Left cardiac atrium (tissue), 4 donors: ENCODE measurements at regions not wholly inside any gene's neighbourhood (a gene's known extent, or its start where the extent isn't known, plus 50 kb on each side); places are given as distances from the start of the nearest gene placed in this dataset.

Experiments
- ATAC-seq, 2 donors: fragments of 200-7000 bp; cut with Tn5 transposase; one replicate each; pipeline ENCODE4 v1.9.1; 2020; ENCODE audit warnings: mild to moderate bottlenecking in 2 of 2, moderate library complexity in 2 of 2
- DNase-seq: peaks from one replicate; pipeline ENCODE4 v3.0.0-alpha.2; 2020
- intact Hi-C, 2 donors: fragments of 100-400 bp; cut with DNase I; formaldehyde crosslinking; loops; one replicate each; pipeline versions ENCODE4 v1.14.1 to v1.15.1; 2022 to 2023
- donor health status: DM: no; HTN: yes; CAD: no.
- donor health status: DM: no; HTN: yes; CAD: no; lungs with severe emphysema.
- donor health status: DM: yes; HTN: yes; CAD: no.
- donor health status: Dilated cardiomyopathy.

- intact Hi-C loops = no loop called here
- ATAC-seq (no peak), DNase-seq (no peak)
Observed at GRCh38 chr10:120960725-120961124, 109.6 kb downstream of the WDR11 start.

- ATAC-seq (peak in 1 of 2 donors; percentile 55), DNase-seq (no peak)
- intact Hi-C loops = no loop called here
Observed at GRCh38 chr10:120961795-120962755, 110.9 kb downstream of the WDR11 start.

DNA sequence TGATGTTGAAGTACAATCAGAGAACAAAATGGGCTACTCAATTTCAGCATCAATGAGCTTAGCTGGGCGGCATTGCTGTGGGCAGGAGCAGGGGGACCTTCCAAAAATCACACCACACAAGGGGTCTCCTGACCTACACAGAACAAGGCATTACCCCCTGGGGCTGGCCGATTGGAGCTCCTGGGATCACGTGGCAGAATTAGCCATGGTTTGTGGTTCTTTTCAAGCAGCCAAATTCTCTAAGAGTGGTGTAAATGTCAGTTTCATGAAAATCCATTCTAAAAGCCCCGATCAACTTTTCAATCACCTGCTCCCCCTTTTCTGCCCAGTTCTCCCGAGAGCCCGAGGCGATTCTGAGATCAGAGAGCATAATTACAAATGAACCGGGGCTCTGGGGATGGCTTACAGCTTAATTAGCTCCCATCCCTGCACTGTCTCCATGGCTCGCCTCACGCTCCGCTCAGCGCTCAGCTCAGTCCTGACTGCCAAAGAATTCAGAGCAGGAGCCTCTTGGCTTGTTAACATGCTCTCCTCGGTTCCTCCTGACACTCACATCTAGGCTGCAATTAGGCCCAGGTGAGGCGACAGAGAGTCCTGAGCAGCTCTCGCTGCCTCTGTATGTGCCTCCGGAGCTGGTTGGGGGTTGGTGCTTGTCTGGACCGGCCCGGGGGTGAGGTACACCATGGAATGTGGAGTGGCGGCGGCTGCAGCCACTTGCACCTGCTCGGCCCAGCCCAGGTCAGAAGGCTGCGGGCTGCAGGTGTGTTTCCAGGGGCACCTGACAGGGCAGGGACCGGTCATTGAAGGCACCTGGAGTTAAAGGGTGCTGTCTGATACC is 111.8 kb downstream of the WDR11 start:
- intact Hi-C loops = no loop called here
- ATAC-seq = no peak
- no peak for DNase-seq

GRCh38 chr10:120963594-120964220 is 112.5 kb downstream of the WDR11 start:
- intact Hi-C loops = no loop called here
- ATAC-seq (no peak), DNase-seq (no peak)

- ATAC-seq (no peak), DNase-seq (no peak)
- intact Hi-C loops = no loop called here
Observed at GRCh38 chr10:120966657-120967045, 115.5 kb downstream of the WDR11 start.

DNA sequence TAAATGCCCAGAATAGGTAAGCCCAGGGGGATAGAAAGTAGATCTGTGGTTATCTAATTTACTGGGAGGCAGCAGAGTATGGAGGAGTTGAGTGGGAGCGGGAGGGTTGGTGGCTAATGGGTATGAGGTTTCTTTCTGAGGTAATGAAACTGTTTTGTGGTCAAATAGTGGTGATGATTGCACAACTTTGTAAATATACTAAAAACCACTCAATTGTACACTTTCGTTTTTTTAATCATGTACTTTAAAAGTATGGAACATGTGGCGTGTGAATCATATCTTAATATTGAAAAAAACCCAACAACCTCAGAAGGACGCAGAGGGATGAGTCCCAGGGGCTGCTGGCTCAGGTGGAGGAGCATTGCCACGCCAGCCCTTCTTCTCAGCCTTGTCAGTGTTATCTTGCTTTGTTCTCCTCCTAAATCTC is 118.1 kb downstream of the WDR11 start:
- ATAC-seq (no peak), DNase-seq (no peak)
- intact Hi-C loops = no loop called here

- intact Hi-C loops = no loop called here
- peak in 1 of 2 donors; percentile 57 for ATAC-seq
- no peak for DNase-seq
Observed at GRCh38 chr10:120970595-120971529, 119.7 kb downstream of the WDR11 start.

- intact Hi-C loops = no loop called here
- no peak for ATAC-seq
- no peak for DNase-seq
Observed at GRCh38 chr10:120971671-120972070, 120.5 kb downstream of the WDR11 start.

DNA sequence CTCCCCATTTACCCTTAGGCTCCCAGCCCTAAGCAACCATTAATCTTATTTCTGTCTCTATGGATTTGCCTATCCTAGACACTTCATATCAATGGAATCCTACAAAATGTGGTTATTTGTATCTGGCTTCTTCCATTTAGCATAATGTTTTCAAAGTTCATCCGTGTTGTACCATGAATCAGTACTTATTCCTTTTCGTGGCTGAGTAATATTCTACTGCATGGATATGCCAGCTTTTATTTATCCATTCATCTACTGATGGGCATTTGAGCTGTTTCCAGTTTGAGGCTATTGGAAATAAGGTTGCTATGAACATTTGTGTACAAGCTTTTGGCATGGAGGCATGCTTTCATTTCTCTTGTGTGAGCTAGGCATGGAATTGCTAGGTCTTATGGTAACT is 121.1 kb downstream of the WDR11 start:
- intact Hi-C loops = no loop called here
- ATAC-seq (no peak), DNase-seq (no peak)

GRCh38 chr10:120975072-120975867 is 124.1 kb downstream of the WDR11 start:
- DNase-seq (no peak), ATAC-seq (no peak)
- intact Hi-C loops = no loop called here

DNA sequence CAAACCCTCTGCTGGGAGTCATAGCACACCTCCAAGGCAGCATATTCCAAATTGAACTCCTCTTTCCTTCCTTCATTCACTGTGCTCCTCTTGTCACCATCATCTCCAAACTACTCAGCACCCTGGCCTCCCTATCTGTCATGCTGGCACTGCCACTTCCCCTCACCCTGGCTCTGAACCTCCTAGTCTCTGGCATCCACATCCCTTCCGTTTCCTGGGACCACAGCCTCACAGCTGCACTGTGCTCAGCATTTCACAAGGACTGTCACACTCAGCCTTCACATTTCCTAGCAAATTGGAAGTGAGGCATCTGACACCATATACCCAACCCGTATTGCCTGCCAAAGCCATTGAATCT is 124.7 kb downstream of the WDR11 start:
- intact Hi-C loops = no loop called here
- DNase-seq = no peak

DNA sequence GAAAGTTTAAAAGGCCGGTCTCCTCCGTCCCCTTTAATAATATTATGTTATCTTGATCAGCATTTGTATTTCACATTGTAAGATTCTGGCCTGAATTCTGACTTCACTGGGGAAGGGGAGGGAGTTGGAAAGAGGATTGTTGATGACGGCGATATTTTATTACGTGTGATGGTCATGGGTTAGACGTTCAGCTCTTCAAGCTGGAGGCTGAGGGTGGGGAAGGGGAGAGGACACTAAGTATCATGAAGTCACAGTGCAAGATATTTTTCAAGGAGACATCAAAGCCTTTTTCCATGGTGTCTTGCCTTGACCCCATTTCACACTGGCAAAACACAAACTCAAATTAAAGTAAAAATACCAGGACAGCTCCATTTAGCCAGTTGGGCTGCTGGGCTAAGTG is 126.7 kb downstream of the WDR11 start:
- intact Hi-C loops = no loop called here
- ATAC-seq (no peak), DNase-seq (no peak)

More for the DNA sequence above, 124.7 kb downstream of the WDR11 start:
- ATAC-seq = no peak

GRCh38 chr10:120978589-120979252 is 127.6 kb downstream of the WDR11 start:
- intact Hi-C loops = no loop called here

GRCh38 chr10:120979435-120980278 is 128.5 kb downstream of the WDR11 start:
- intact Hi-C loops = no loop called here
- DNase-seq = peak; percentile 23
- peak; percentile 72 to 81 for ATAC-seq

More at GRCh38 chr10:120978589-120979252, 127.6 kb downstream of the WDR11 start:
- DNase-seq (no peak), ATAC-seq (peak in 1 of 2 donors; percentile 37)

GRCh38 chr10:120980279-120981255 is 129.4 kb downstream of the WDR11 start:
- ATAC-seq = no peak
- intact Hi-C loops = no loop called here
- no peak for DNase-seq
